Stimulated activated naive CD4-positive, alpha-beta T cell (primary cell): ENCODE measurements at regions not wholly inside any gene's neighbourhood (a gene's known extent, or its start where the extent isn't known, plus 50 kb on each side); places are given as distances from the start of the nearest gene placed in this dataset.

Source experiments
- DNase-seq, 6 experiments: peaks; one replicate each; lab custom pipeline; 2025; lab: John Stamatoyannopoulos, UW

- DNase-seq = no peak
Observed at GRCh38 chr22:27008454-27008853, 351.1 kb downstream of the MIAT start.

GRCh38 chr22:27011133-27011532 is 353.7 kb downstream of the MIAT start:
- no peak for DNase-seq

GRCh38 chr22:27011717-27012116 is 354.3 kb downstream of the MIAT start:
- DNase-seq = no peak

GRCh38 chr22:27019827-27020226 is 362.4 kb downstream of the MIAT start:
- DNase-seq = no peak

- DNase-seq = no peak
Observed at GRCh38 chr22:27022274-27022895, 365.0 kb downstream of the MIAT start.

GRCh38 chr22:27022896-27023361 is 365.5 kb downstream of the MIAT start:
- no peak for DNase-seq

GRCh38 chr22:27023591-27023990 is 366.2 kb downstream of the MIAT start:
- DNase-seq = no peak

- DNase-seq = no peak
Observed at GRCh38 chr22:27024982-27025381, 367.6 kb downstream of the MIAT start.

GRCh38 chr22:27028093-27028492 is 370.7 kb downstream of the MIAT start:
- no peak for DNase-seq

GRCh38 chr22:27029584-27030130 is 372.3 kb downstream of the MIAT start:
- no peak for DNase-seq

GRCh38 chr22:27032091-27032761 is 374.8 kb downstream of the MIAT start:
- DNase-seq = no peak

- DNase-seq = no peak
Observed at GRCh38 chr22:27041745-27042310, 384.4 kb downstream of the MIAT start.

- no peak for DNase-seq
Observed at GRCh38 chr22:27043262-27043661, 385.9 kb downstream of the MIAT start.

- DNase-seq = no peak
Observed at GRCh38 chr22:27045103-27045947, 387.9 kb downstream of the MIAT start.

GRCh38 chr22:27046086-27046485 is 388.7 kb downstream of the MIAT start:
- no peak for DNase-seq

GRCh38 chr22:27046603-27047002 is 389.2 kb downstream of the MIAT start:
- DNase-seq = no peak

- no peak for DNase-seq
Observed at GRCh38 chr22:27050771-27051170, 393.4 kb downstream of the MIAT start.

- no peak for DNase-seq
Observed at GRCh38 chr22:27051407-27051806, 394.0 kb downstream of the MIAT start.

- DNase-seq = no peak
Observed at GRCh38 chr22:27057717-27058116, 400.3 kb downstream of the MIAT start.

GRCh38 chr22:27060190-27060589 is 402.8 kb downstream of the MIAT start:
- DNase-seq = no peak

GRCh38 chr22:27062910-27063309 is 405.5 kb downstream of the MIAT start:
- DNase-seq = no peak

- DNase-seq = no peak
Observed at GRCh38 chr22:27063406-27063805, 406.0 kb downstream of the MIAT start.
